Liver (tissue), 3 donors: ENCODE measurements at regions not wholly inside any gene's neighbourhood (a gene's known extent, or its start where the extent isn't known, plus 50 kb on each side); places are given as distances from the start of the nearest gene placed in this dataset.

Experiments
- CTCF ChIP-seq: fragments of 150-350 bp; IDR thresholded peaks from 2 replicates; pipeline ENCODE4 v1.5.1; 2017; ENCODE audit warnings: improper control_type of control experiment, low read depth, low read length; ENCODE audit not compliant: missing input control
- GABPA ChIP-seq, 2 donors: IDR thresholded peaks in 1 of 2; conservative IDR thresholded peaks in 1 of 2; 2 replicates each; pipeline ENCODE4 v1.6.1; 2016; ENCODE audit warnings: antibody characterized with exemption in 2 of 2, mild to moderate bottlenecking in 1 of 2, moderate library complexity in 1 of 2
- SP1 ChIP-seq: IDR thresholded peaks from 2 replicates; pipeline ENCODE4 v1.6.1; 2018; ENCODE audit warnings: antibody characterized with exemption, mild to moderate bottlenecking
- TAF1 ChIP-seq: conservative IDR thresholded peaks from 2 replicates; pipeline ENCODE4 v1.6.1; 2016; ENCODE audit warnings: antibody characterized with exemption, mild to moderate bottlenecking
- YY1 ChIP-seq: IDR thresholded peaks from 2 replicates; pipeline ENCODE4 v1.6.1; 2016; ENCODE audit warnings: antibody characterized with exemption, mild to moderate bottlenecking
- ZBTB33 ChIP-seq: IDR thresholded peaks from 2 replicates; pipeline ENCODE4 v1.6.1; 2016; ENCODE audit warnings: antibody characterized with exemption
- TF ChIP-seq, protein P1 (sequence below): IDR thresholded peaks from 2 replicates; pipeline ENCODE4 v1.6.1; 2016; ENCODE audit warnings: antibody characterized with exemption, mild to moderate bottlenecking
- donor health status: healthy.
- donor health status: healthy.

DNA sequence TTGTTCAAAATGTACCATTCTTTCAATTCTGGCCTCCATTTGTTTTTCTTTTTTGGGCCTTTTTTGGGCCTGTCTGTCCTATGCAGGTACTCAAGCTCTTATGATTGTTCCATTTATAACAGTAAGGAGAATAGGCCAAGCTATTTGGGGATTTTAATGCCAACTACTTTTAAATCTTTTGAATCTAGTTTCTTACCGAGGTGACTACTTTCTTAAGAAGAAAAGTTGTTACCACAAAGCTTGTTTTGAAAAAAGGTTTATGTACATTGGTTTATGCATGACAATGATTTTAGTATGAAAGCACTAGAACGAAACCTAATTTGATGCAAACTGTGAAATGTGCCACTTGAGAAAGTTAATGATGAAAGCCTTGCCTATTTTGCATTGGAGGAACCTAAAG lies 98.3 kb upstream of the MTHFD1L start:
- TF ChIP-seq CTCF (no peak), TAF1 (no peak), ZBTB33 (no peak), SP1 (no peak), GABPA (IDR thresholded peaks at IDR 0.05 in 1 of 2, conservative IDR thresholded peaks at IDR 0.05 in 1 of 2) (no peak), YY1 (no peak)
- TF ChIP-seq, protein P1, sequence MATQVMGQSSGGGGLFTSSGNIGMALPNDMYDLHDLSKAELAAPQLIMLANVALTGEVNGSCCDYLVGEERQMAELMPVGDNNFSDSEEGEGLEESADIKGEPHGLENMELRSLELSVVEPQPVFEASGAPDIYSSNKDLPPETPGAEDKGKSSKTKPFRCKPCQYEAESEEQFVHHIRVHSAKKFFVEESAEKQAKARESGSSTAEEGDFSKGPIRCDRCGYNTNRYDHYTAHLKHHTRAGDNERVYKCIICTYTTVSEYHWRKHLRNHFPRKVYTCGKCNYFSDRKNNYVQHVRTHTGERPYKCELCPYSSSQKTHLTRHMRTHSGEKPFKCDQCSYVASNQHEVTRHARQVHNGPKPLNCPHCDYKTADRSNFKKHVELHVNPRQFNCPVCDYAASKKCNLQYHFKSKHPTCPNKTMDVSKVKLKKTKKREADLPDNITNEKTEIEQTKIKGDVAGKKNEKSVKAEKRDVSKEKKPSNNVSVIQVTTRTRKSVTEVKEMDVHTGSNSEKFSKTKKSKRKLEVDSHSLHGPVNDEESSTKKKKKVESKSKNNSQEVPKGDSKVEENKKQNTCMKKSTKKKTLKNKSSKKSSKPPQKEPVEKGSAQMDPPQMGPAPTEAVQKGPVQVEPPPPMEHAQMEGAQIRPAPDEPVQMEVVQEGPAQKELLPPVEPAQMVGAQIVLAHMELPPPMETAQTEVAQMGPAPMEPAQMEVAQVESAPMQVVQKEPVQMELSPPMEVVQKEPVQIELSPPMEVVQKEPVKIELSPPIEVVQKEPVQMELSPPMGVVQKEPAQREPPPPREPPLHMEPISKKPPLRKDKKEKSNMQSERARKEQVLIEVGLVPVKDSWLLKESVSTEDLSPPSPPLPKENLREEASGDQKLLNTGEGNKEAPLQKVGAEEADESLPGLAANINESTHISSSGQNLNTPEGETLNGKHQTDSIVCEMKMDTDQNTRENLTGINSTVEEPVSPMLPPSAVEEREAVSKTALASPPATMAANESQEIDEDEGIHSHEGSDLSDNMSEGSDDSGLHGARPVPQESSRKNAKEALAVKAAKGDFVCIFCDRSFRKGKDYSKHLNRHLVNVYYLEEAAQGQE: no peak
